Forelimb muscle (tissue), 1 donor: ENCODE measurements at regions not wholly inside any gene's neighbourhood (a gene's known extent, or its start where the extent isn't known, plus 50 kb on each side); places are given as distances from the start of the nearest gene placed in this dataset.
"Not testable (repeated sequence)": the region's sequence is repeated elsewhere in the genome, so short reads cannot be mapped to it uniquely, and the experiment has no call there.

Experiments
- DNase-seq: peaks from one replicate; pipeline ENCODE4 v3.0.0-alpha.2; 2013; ENCODE audit warnings: low read depth

DNA sequence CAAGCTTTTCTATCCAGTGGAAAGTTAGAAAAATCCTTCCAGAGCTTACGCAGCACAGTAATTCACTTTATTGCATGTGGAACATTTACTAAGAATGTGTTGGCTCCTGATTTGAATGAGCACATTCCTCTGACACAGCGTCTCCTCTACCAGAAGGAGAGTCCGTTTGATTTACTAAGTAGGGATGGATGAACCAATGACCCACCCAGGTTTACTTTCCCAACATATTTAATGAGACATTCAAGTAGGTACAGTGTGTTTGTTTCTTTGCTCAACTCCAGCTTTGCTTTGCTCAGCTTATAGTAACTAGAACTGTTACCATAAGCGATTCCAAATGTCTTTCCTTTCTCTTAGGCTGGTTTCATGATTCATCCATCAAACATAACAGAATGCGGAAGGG is 161.7 kb downstream of the SMARCA1 start:
- DNase-seq: no peak

- no peak for DNase-seq
Observed at GRCh38 chrX:129360175-129360574, 163.1 kb downstream of the SMARCA1 start.

DNA sequence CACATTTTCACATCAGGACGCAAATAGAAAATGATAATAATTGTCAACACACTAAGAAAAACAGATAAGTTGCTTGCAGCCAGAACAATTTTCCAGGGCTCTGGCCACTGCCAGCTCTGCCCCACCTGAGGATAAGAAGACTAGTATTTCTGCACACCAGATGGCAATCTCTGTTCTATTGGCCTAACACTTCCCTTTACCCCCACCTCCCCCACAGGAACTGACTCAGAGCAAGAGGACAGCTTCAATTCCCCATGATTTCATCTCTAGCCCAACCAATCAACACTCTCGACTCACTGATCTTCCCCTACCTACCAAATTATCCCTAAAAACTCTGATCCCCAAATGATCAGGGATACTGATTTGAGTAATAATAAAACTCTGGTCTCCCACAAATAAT is 164.0 kb downstream of the SMARCA1 start:
- DNase-seq: no peak

GRCh38 chrX:129357428-129357827 is 165.9 kb downstream of the SMARCA1 start:
- DNase-seq: not testable (repeated sequence)

- no peak for DNase-seq
Observed at GRCh38 chrX:129347291-129347690, 176.0 kb downstream of the SMARCA1 start.

DNA sequence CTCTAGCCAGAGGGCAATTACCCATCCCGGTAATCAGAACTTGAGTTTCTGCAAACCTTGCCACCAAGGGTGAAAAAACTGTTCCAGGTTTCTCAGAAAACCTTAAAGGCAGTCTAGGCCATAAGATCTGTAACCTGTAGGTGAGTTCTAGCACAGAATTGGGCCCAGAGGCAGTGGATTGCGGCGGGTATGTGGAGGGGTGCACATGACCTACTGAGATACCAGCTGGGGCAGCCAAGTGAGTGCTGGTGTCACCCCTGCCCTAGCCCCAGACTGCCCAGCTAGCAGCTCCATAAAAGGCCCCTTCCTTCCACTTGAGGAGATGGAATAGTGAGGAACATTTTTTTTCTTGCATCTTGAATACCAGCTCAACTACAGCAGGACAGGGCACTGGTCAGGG is 176.7 kb downstream of the SMARCA1 start:
- DNase-seq: no peak

DNA sequence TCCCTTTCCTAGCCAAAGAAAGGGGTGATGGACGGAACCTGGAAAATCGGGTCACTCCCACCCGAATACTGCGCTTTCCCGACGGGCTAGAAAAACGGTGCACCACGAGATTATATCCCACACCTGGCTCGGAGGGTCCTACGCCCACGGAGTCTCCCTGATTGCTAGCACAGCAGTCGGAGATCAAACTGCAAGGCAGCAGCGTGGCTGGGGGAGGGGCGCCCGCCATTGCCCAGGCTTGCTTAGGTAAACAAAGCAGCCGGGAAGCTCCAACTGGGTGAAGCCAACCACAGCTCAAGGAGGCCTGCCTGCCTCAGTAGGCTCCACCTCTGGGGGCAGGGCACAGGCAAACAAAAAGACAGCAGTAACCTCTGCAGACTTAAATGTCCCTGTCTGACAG is 186.0 kb downstream of the SMARCA1 start:
- DNase-seq: not testable (repeated sequence)

- DNase-seq: no peak
Observed at GRCh38 chrX:129323115-129323514, 200.2 kb downstream of the SMARCA1 start.

DNA sequence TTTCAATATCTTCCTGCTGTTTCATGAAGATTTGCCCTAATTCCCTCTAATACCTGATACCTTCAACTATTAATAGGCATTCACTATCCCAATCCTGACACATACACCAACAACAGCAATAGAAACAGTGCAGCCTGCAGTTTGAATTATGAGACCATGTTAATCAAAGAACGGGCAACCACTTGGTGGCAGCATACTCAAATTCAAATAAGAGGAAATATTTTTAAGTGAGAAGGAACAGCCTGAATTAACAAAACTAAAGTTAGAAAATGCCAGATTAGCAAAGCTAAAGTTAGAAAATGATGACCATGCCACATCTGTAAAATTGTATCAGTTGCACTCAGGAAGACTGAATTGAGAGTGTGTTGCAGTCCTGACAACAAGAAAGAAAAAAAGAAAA is 204.9 kb downstream of the SMARCA1 start:
- DNase-seq: no peak

- no peak for DNase-seq
Observed at GRCh38 chrX:129316461-129316860, 206.8 kb downstream of the SMARCA1 start.

GRCh38 chrX:129310000-129310399 is 213.3 kb downstream of the SMARCA1 start:
- DNase-seq: no peak

DNA sequence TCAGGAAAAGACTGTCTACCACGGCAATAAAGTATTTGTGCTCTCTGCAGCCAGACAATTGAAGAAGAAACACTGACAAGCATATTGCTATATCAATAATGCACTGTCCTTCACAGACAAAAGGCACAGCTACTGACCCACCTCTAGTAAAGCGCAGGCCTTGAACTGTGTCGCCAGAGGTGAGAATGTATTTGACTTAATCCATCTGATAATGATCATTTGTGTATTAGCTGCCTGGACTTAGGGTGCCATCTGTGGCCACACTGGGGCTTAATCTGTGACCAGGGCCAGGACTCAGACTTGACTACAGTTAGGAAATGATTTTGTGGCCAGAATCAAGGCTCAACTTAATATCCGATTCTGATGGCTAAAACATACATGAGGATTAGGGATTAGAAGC is 260.4 kb downstream of the SMARCA1 start:
- no peak for DNase-seq

GRCh38 chrX:129255516-129255915 is 267.8 kb downstream of the SMARCA1 start:
- DNase-seq: not testable (repeated sequence)

GRCh38 chrX:129249563-129249962 is 273.7 kb downstream of the SMARCA1 start:
- no peak for DNase-seq

DNA sequence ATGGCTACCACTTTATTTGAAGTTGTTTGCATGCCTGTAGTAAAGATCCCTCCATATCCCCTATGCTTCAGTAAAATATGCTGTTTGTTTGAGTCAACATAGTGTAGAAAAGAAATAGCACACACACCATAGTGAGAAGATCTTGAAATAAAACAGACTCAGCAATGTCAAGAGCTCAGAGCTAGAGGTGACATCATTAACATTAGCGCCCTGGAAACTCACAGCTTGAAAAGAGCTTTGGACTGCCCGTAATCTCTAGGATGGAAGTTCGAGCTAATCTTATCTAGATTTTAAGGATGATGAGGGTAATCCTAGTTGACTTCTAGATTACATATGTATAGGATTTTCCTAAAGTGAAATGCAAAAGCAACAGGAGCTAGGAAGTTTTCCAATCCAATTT is 275.6 kb downstream of the SMARCA1 start:
- no peak for DNase-seq

GRCh38 chrX:129239371-129239770 is 283.9 kb downstream of the SMARCA1 start:
- DNase-seq: no peak

DNA sequence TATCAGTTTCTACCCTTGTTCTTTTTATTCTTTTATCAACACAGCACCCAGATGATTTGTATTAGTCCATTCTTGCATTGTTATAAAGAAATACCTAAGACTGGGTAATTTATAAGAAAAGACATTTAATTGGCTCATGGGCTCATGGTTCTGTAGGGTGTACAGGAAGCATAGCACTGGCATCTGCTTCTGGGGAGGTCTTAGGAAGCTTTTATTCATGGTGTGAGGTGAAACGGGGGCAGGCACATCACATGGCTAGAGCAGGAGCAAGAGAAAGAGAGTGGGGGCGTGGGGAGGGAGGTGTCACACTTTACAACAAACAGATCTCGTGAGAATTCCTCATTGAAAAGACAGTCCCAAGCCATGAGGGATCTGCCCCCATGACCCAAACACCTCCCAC is 285.3 kb downstream of the SMARCA1 start:
- DNase-seq: no peak

GRCh38 chrX:129235903-129236302 is 287.4 kb downstream of the SMARCA1 start:
- DNase-seq: no peak

- no peak for DNase-seq
Observed at GRCh38 chrX:129233786-129234185, 289.5 kb downstream of the SMARCA1 start.

DNA sequence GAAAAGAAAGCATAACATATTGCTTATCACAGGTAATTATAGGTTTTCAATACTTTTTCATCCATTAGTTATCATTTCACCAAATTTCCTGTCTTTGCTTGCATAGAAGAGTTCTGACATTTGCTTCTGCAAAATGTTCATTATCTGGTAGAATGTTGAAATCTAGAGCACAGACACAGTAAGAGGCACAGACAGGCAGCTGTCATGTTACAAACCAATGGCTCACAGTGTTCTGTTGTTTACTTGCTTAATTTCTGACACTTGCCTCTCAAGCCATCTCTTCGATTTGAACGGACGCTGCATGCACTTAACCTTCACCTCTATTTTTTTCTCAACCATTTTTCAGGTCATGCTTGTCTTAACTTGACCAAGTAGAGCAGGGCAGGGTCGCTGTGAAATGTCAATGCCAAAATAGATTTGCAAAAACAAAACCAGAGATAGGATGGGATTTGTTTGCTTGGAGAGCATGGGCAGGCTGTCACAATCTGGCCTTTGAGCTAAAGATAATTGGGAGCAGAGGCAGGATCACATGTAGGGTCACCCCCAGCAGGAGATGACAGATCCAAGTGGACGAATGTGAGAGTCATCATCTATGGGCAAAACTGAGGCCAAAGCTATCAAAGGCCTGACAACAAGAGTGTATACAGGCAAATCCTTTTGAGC is 292.3 kb downstream of the SMARCA1 start:
- DNase-seq: no peak

DNA sequence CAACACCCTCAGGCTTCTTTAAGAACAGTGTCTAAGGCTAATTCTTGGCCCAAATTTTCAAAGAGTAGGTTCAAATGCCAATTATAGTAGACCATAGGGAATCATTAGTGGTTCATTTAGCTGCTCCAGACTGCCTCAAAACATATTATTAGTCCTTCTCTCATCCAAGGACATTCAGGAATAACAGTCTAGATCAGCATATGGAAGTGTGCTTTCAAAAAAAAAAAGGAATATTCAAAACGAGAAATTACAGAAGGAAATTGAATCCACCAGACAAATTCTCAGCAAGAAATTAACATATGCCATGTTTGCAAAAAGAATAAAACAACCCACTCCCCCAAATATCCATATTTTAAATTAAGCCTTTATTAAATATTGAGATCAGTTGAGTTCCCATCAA is 293.1 kb downstream of the SMARCA1 start:
- DNase-seq: no peak

GRCh38 chrX:129227366-129227765 is 295.9 kb downstream of the SMARCA1 start:
- no peak for DNase-seq

DNA sequence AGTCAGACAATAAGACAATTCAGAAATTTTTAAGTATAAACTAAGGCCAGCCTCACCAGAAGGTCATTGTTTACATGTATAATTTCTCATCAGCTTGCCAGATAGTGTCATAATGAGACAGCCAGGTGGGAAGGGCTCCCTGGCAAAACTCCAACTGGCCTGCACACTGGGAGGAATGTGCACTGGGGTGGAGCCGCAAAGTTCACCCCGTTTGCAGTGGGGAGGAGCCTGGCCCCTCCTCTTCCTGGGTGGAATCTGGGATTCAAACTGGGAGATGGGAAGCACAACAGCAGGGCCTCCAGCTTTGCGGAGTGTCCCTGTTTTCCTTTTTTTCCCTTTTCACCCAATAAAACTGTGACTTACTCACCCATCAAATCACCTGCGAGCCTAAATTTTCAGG is 329.9 kb downstream of the SMARCA1 start:
- DNase-seq: no peak

- no peak for DNase-seq
Observed at GRCh38 chrX:129188231-129188630, 335.1 kb downstream of the SMARCA1 start.
